ENCODE measurements at regions not wholly inside any gene's neighbourhood (a gene's known extent, or its start where the extent isn't known, plus 50 kb on each side); places are given as distances from the start of the nearest gene placed in this dataset.

GRCh38 chr2:235211056-235211455 is 259.2 kb downstream of the SH3BP4 start:
- Histone ChIP-seq H3K23ac (ENCODE audit: insufficient read length) (no peak overlapping the region), H3K4me1 (replicated peaks in 1 of 4; ENCODE audit: control insufficient read depth in 3 of 4, insufficient read depth in 4 of 4, low read length in 3 of 4) (peaks cover 2 to 17% (median 7%) of the 10 kb centered on the region in 4 experiments; a peak in 6 of 7 replicates), H3K79me2 (ENCODE audit: control insufficient read depth in 1 of 2, insufficient read depth in 2 of 2, low read length in 2 of 2) (no peaks in the 10 kb centered on the region), H3K27me3 (replicated peaks in 1 of 4; ENCODE audit: control insufficient read depth in 3 of 4, extremely low read depth in 1 of 4, insufficient read depth in 3 of 4, low read length in 3 of 4) (no peaks in the 10 kb centered on the region; a peak in 1 of 7 replicates), H3K27ac (ENCODE audit: low read depth, low read length) (no peak overlapping the region), H2BK5ac (ENCODE audit: low read depth, low read length) (no peak overlapping the region), H3K14ac (ENCODE audit: insufficient read length) (no peak overlapping the region), H3K36me3 (ENCODE audit: control insufficient read depth in 2 of 4, insufficient read depth in 4 of 4, low read length in 3 of 4) (no peaks in the 10 kb centered on the region), H3K56ac (replicated peaks; ENCODE audit: insufficient read length, low read depth, low read length) (no peak overlapping the region), H2AK5ac (ENCODE audit: low read depth, low read length) (no peak overlapping the region), H3K23me2 (ENCODE audit: low read depth, low read length) (no peaks in the 10 kb centered on the region), H3K79me1 (ENCODE audit: low read depth, low read length) (no peaks in the 10 kb centered on the region), H2BK120ac (replicated peaks; ENCODE audit: low read depth, low read length) (no peak overlapping the region), H3K4me2 (ENCODE audit: insufficient read depth in 1 of 2, low read depth in 2 of 2, low read length in 2 of 2) (no peak overlapping the region), H2BK12ac (ENCODE audit: low read depth, low read length) (no peak overlapping the region), H3K4me3 (ENCODE audit: extremely low read depth in 1 of 4, insufficient read depth in 2 of 4, low read depth in 3 of 4, low read length in 4 of 4) (no peak overlapping the region), H3K9ac (replicated peaks in 1 of 4; ENCODE audit: extremely low read depth in 1 of 4, low read depth in 3 of 4, low read length in 3 of 4) (no peak overlapping the region), H3K18ac (ENCODE audit: extremely low read depth, low read length) (no peak overlapping the region), H2BK15ac (ENCODE audit: low read length) (no peak overlapping the region), H4K8ac (ENCODE audit: extremely low read depth, insufficient read depth, low read length) (no peak overlapping the region), H4K20me1 (replicated peaks in 1 of 2; ENCODE audit: control insufficient read depth in 1 of 2, insufficient read depth in 2 of 2, low read length in 2 of 2) (no peaks in the 10 kb centered on the region), H2AFZ (ENCODE audit: low read length) (no peak overlapping the region), H3K9me3 (ENCODE audit: insufficient read depth in 2 of 2, low read depth in 1 of 2, low read length in 1 of 2) (peaks cover 0 to 3% of the 10 kb centered on the region in 2 experiments; a peak in 1 of 4 replicates), H4K91ac (replicated peaks; ENCODE audit: insufficient read length, low read length) (no peak overlapping the region), H3K4ac (replicated peaks; ENCODE audit: insufficient read length, low read depth, low read length) (no peak overlapping the region), H2BK20ac (ENCODE audit: low read length) (no peak overlapping the region), H4K5ac (ENCODE audit: insufficient read length, low read depth, low read length) (no peak overlapping the region)
- DNase-seq (ENCODE audit: low read depth in 1 of 2, low spot score in 2 of 2) = no peak
- 44% methylated on average over 2 of the region's 2 CpGs; no CpG with 5 or more reads in 1 of the 2 experiments for WGBS, 2 experiments (ENCODE audit: extremely low coverage in 1 of 2, insufficient coverage in 1 of 2, insufficient read length in 1 of 2, insufficient replicate concordance in 2 of 2, low coverage in 1 of 2, low lambda C conversion rate in 2 of 2, missing lambda C conversion rate in 1 of 2)
- no peak for FAIRE-seq
- POLR2A ChIA-PET (ENCODE audit: partially characterized antibody) = no interaction called here
- CTCF ChIA-PET (ENCODE audit: partially characterized antibody) = no interaction called here
- no peak for TF ChIP-seq KDM5A (IDR thresholded peaks at IDR 0.05; ENCODE audit: low read length)
